ENCODE measurements at regions not wholly inside any gene's neighbourhood (a gene's known extent, or its start where the extent isn't known, plus 50 kb on each side); places are given as distances from the start of the nearest gene placed in this dataset.

DNA sequence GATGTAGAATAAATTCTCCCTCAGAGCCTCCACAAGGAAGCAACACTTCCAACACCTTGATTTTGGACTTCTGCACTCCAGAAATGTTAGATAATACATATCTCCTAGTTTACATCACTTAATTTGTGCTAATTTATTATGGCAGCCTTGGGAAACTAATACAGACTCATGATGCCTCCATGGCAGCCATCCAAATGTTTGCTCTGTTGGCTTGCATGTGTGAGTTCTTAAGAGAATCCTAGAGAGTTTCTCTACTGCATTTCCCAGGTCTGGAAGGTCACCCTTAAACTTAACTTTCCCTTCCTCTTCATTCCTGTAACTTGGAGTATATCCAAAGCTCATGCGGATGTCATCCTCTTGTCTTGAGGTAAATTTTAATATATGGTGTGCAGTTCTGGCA lies 956.1 kb downstream of the ADGRL3 start:
- no peak for DNase-seq (ENCODE audit: low spot score)

DNA sequence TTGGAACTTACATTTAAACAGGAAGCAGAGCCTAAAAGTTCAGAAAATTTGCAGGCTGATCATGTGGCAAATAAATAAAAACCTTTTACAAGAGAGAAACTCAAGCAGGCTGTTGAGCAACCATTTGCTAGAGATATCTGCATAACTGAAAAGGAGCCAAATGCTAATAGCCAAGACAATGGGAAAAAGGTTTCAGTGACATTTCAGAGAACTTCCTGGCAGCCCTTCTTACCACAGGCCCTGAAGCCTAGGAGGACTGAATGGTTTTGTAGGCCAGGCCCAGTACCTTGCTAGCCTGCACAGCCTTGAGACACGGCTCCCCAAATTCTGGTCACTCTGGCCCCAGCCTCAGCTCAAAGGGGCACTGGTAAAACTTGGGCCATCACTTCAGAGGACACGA lies 945.1 kb downstream of the ADGRL3 start:
- DNase-seq (ENCODE audit: low spot score), result no peak

DNA sequence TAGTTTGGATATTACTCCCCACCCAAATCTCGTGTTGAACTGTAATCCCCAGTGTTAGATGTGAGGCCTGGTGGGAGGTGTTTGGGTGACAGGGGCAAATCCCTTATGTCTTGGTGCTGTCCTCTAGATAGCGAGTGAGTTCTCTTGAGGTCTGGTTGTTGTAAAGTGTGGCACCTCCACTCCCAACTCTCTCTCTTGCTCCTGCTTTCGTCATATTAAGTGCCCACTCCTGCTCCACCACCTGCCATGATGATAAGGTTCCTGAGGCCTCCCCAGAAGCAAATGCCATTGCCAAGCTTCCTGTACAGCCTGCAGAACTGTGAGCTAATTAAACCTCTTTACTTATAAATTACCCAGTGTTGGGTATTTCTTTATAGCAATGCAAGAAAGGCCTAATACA lies 944.3 kb downstream of the ADGRL3 start:
- DNase-seq (ENCODE audit: low spot score), result no peak

DNA sequence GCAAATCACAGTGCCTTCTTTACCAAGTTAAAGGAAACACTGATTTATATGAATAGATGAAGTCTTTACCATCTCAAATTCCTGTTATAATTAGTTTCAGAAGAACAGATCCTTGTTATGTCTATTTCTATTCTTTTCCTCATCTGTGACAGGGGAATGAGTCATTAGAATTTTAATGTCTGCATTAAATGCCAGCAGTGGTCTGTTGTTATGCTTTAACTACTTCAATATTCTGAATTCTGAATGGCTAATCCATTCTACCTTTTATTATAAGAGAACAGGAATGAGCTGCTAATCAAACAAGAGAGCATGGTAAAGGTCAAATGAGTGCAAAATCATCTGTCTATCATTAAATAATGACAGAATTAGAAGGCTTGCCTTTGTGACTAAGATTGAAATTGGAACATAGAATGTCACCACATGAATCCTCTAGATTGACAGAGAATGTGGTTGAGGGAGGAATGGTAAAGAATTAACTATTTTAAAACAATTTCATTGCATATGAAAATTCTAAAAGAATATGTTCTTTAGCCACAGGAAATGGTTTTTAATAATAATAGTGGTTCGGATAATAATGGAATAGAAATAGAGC lies 935.5 kb downstream of the ADGRL3 start:
- no peak for DNase-seq (ENCODE audit: low spot score)

DNA sequence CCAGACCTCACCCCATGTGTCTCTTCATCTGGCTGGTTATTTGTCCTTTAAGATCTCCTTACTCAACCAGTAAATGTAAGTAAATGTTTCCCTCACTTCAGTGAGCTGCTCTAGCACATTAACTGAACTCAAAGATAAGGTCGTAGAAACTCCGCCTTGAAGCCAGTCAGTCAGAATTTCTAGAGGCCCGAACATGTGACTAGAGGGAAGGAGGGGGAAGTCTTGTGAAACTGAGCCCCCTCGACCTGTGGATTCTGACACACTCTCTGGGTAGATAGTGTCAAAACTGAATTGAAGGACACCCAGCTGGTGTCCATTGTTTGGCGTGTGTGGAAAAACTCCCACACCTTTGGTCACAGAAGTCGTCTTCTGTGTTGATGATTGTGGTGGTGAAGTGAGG lies 933.9 kb downstream of the ADGRL3 start:
- no peak for DNase-seq (ENCODE audit: low spot score)

DNA sequence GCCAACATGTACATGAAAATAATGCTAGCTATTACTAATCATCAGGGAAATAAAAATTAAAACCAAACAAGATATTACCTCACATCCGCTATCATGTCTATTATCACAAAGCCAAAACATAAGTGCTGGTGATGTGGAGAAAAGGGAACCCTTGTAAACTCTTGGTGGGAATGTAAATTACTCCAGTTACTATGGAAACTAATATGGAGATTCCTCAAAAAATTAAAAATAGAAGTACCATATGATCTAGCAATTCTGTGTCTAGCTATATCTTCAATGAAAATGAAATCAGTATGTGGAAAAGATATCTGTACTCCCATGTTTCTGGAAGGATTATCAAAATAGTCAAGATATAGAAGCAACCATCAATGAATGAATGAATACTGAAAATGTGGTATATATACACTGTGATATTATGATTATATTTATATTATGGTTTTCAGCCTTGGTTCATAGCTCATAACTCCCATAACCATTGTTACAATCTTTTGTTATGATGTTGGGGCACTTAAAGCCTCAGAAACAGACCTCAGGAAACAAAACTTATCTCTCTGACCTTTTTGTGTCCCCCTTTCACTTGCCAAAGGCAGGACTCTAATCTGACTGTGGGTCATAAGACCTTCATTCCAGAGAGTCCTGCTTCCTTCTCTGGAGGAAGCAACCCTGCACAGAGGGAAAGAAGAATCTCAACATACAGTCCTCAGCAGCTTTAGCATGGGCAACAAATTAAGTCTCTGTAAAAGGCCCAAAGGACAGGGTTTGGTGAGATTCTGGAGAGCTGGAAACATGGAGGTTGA lies 933.2 kb downstream of the ADGRL3 start:
- DNase-seq (ENCODE audit: low spot score), result no peak

DNA sequence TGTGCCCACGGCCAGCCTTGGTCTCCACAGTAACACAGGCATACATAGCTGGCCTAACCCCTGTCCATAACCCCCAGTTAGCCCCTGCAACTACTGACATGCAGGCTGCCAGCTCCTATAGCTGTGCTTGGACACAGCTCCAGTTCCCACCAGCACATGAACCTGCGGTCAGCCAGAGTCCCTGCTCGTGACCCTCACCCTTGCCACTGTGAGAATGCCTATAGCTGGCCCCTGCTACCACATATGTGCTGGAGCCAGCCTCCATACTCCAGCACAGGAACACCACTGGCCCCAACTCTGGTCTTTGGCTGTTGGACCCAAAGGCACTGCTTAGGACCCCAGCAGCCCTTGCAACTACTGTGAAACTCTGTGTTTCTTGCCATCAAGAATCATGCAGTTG lies 930.9 kb downstream of the ADGRL3 start:
- no peak for DNase-seq (ENCODE audit: low spot score)

DNA sequence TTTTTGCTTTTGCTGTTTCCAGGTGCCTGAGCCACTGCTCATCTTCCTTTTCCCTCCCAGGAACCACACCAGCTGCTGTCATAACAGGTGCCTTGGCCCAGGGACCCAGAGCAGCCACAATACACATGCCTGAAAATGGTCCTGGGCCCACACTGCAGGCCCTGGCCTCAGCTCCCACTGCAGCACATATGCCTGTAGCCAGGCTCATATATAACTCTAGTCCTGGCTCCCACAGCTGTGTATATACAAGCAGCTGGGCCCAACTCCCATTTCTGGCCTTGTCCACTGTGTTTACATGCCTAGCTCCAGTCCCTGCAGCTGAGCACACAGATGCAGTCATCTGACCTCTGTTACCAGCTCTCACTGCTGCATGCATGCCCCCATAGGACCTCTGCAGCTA lies 930.5 kb downstream of the ADGRL3 start:
- no peak for DNase-seq (ENCODE audit: low spot score)

DNA sequence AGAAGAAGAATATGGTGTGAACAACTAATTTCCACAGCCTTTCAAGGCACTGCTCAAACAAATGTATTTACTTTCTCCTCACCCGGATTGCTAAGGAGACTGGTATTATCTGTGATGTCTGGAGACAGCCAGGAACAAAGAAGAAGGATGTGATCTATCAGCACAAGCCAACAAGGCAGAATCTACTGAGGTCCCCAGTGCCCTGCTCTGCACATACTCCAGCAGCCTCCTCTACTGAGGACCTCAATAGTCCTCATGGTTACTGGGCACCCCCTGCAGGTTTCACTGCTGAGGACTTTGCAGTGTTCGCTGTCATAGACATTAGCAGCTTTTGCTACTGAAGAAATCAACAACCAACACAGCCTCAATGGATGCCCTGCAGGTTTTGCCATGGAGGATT lies 930.1 kb downstream of the ADGRL3 start:
- no peak for DNase-seq (ENCODE audit: low spot score)
